CD4-positive, alpha-beta T cell (primary cell): ENCODE measurements at regions not wholly inside any gene's neighbourhood (a gene's known extent, or its start where the extent isn't known, plus 50 kb on each side); places are given as distances from the start of the nearest gene placed in this dataset.
"Not testable (repeated sequence)": the region's sequence is repeated elsewhere in the genome, so short reads cannot be mapped to it uniquely, and the experiment has no call there.

ENCODE experiments used
- ATAC-seq: fragments of 200-7000 bp; cut with Tn5 transposase; one replicate; pipeline ENCODE4 v1.10.0; 2022; ENCODE audit warnings: mild to moderate bottlenecking; ENCODE audit not compliant: poor library complexity
- CTCF ChIA-PET: fragments of 350-600 bp; sonication (Branson Sonifier 250); formaldehyde crosslinking; loops from one replicate; lab custom pipeline; 2021; ENCODE audit warnings: antibody characterized with exemption, inconsistent platforms; lab: Charles Lee
- POLR2A ChIA-PET: fragments of 350-600 bp; sonication (Branson Sonifier 250); formaldehyde crosslinking; loops from one replicate; lab custom pipeline; 2021; ENCODE audit warnings: antibody characterized with exemption, inconsistent platforms; lab: Charles Lee
- DNase-seq, 14 experiments: peaks; one replicate each; pipeline ENCODE4 v3.0.0-alpha.2; 2013 to 2020; ENCODE audit warnings: mixed read lengths in 2 of 14
- H3K27ac ChIP-seq, 2 donors: one replicate each; pipeline versions ENCODE4 v1.5.1 to v1.7.0; 2013; ENCODE audit warnings: low read length in 2 of 2, low read depth in 1 of 2, mild to moderate bottlenecking in 1 of 2
- H3K27me3 ChIP-seq, 2 experiments: 1 replicate in 1 of 2; 2 replicates in 1 of 2; pipeline versions ENCODE4 v1.6.1 to v1.7.0; 2013; ENCODE audit warnings: low read length in 2 of 2, control low read depth in 1 of 2, mild to moderate bottlenecking in 1 of 2, moderate library complexity in 1 of 2; ENCODE audit not compliant: insufficient read depth in 2 of 2, control insufficient read depth in 1 of 2
- H3K36me3 ChIP-seq: one replicate; pipeline ENCODE4 v1.6.1; 2013; ENCODE audit warnings: low read length, control low read depth; ENCODE audit not compliant: insufficient read depth
- H3K4me1 ChIP-seq: one replicate; pipeline ENCODE4 v1.6.1; 2013; ENCODE audit warnings: low read length, control low read depth; ENCODE audit not compliant: insufficient read depth
- H3K4me3 ChIP-seq: one replicate; pipeline ENCODE4 v1.5.1; 2013; ENCODE audit warnings: mild to moderate bottlenecking, low read length, moderate library complexity
- H3K9me3 ChIP-seq, 2 experiments: 1 replicate in 1 of 2; 2 replicates in 1 of 2; pipeline versions ENCODE4 v1.6.1 to v1.7.0; 2013; ENCODE audit warnings: low read length in 2 of 2, mild to moderate bottlenecking in 2 of 2, control low read depth in 1 of 2, moderate library complexity in 1 of 2; ENCODE audit not compliant: control insufficient read depth in 1 of 2, insufficient read depth in 1 of 2
- H3K27ac Mint-ChIP-seq: one replicate; pipeline ENCODE4 v1.8.0; 2020; ENCODE audit warnings: mixed read lengths
- H3K27me3 Mint-ChIP-seq: one replicate; pipeline ENCODE4 v1.8.0; 2021; ENCODE audit warnings: mixed read lengths
- H3K36me3 Mint-ChIP-seq: one replicate; pipeline ENCODE4 v1.8.0; 2021; ENCODE audit warnings: low read depth, mixed read lengths
- H3K4me1 Mint-ChIP-seq: one replicate; pipeline ENCODE4 v1.8.0; 2021; ENCODE audit warnings: low read depth, mixed read lengths
- H3K4me3 Mint-ChIP-seq: one replicate; pipeline ENCODE4 v1.8.0; 2020; ENCODE audit warnings: mild to moderate bottlenecking, mixed read lengths
- H3K9me3 Mint-ChIP-seq: one replicate; pipeline ENCODE4 v1.8.0; 2020; ENCODE audit warnings: mixed read lengths
- intact Hi-C, 2 experiments: fragments of 100-400 bp; cut with DNase I in 1 of 2; cut with micrococcal nuclease in 1 of 2; formaldehyde crosslinking; loops; one replicate each; pipeline versions ENCODE4 v1.15.1 to v1.9.0; 2023 to 2025; cut with DNase I, micrococcal nuclease
- TF ChIP-seq, protein P1 (sequence below): fragments of 200-600 bp; IDR thresholded peaks from one replicate; pipeline ENCODE4 v1.8.0; 2022; ENCODE audit warnings: antibody characterized with exemption, mild to moderate bottlenecking

DNA sequence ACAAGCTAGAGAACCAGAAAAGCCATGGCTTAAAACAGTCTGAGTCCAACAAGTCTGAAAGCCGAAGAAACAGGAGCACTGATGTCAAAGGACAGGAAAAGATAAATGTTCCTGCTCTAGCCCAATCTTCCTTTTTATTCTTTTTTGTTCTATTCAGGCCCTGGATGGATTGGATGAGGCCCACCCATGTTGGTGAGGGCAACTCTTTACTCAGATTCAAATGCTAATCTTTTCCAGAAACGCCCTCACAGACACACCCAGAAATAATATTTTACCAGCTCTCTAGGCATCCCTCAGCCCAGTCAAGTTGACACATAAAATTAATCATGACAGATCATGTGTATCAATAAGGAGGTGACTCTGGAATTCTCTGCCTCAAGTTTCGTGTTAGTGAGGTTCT lies 1002.7 kb downstream of the STPG2 start:
- Histone ChIP-seq H3K36me3 (no peaks in the 10 kb centered on the region), H3K4me3 (no peak overlapping the region), H3K27me3 (no peaks in the 10 kb centered on the region), H3K9me3 (peaks cover 0 to 6% of the 10 kb centered on the region in 2 experiments), H3K4me1 (no peaks in the 10 kb centered on the region), H3K27ac (no peak overlapping the region)
- Mint-ChIP-seq H3K9me3 (peaks cover 6% of the 10 kb centered on the region), H3K27me3 (no peaks in the 10 kb centered on the region), H3K27ac (no peak overlapping the region), H3K4me1 (no peaks in the 10 kb centered on the region), H3K4me3 (no peak overlapping the region), H3K36me3 (no peaks in the 10 kb centered on the region)
- TF ChIP-seq, protein P1, sequence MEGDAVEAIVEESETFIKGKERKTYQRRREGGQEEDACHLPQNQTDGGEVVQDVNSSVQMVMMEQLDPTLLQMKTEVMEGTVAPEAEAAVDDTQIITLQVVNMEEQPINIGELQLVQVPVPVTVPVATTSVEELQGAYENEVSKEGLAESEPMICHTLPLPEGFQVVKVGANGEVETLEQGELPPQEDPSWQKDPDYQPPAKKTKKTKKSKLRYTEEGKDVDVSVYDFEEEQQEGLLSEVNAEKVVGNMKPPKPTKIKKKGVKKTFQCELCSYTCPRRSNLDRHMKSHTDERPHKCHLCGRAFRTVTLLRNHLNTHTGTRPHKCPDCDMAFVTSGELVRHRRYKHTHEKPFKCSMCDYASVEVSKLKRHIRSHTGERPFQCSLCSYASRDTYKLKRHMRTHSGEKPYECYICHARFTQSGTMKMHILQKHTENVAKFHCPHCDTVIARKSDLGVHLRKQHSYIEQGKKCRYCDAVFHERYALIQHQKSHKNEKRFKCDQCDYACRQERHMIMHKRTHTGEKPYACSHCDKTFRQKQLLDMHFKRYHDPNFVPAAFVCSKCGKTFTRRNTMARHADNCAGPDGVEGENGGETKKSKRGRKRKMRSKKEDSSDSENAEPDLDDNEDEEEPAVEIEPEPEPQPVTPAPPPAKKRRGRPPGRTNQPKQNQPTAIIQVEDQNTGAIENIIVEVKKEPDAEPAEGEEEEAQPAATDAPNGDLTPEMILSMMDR: no peak
- intact Hi-C loops: no loop called here
- ChIA-PET POLR2A (no interaction called here), CTCF (no interaction called here)
- DNase-seq: no peak
- no peak for ATAC-seq

DNA sequence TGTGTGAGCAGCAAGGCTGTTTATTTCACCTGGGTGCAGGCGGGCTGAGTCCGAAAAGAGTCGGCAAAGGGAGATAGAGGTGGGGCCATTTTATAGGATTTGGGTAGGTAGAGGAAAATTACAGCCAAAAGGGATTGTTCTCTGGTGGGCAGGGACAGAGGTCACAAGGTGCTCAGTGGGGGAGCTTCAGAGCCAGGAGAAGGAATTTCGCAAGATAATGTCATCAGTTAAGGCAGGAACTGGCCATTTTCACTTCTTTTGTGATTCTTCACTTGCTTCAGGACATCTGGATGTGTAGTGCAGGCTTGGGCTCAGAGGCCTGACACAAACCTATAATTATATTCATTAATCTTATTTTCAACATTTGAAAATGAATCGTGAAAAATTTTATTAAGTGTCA lies 1001.9 kb downstream of the STPG2 start:
- H3K27ac ChIP-seq, CTCF ChIA-PET, H3K9me3 Mint-ChIP-seq, H3K36me3 Mint-ChIP-seq, H3K27me3 Mint-ChIP-seq, H3K4me3 Mint-ChIP-seq, H3K4me3 ChIP-seq, H3K27me3 ChIP-seq, H3K27ac Mint-ChIP-seq, H3K4me1 ChIP-seq, H3K9me3 ChIP-seq, H3K36me3 ChIP-seq, intact Hi-C loops, POLR2A ChIA-PET, ATAC-seq, H3K4me1 Mint-ChIP-seq, DNase-seq: not testable (repeated sequence)

DNA sequence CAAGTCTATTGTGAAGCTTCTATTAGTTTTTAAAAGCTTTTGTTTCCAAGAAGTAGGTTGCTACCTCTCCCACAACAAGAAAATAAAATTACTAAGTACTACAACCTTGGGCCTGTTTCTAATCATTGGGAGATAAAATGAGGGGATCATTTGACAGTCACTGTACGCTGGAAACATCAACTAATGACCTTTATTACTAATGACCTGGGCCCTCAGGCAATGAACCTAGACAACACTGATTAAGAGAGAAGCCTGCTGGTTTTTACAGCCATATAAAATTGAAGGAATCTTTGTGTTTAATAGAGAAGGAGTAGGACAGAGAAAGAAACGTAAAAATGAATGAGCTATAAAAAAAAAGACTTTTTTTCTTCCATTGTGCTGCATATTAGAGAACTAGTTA lies 1000.9 kb downstream of the STPG2 start:
- peaks cover 4% of the 10 kb centered on the region for H3K9me3 Mint-ChIP-seq
- Histone ChIP-seq H3K4me1 (no peaks in the 10 kb centered on the region), H3K27ac (no peak overlapping the region), H3K27me3 (no peaks in the 10 kb centered on the region), H3K36me3 (no peaks in the 10 kb centered on the region), H3K4me3 (no peak overlapping the region), H3K9me3 (peaks cover 0 to 6% of the 10 kb centered on the region in 2 experiments)
- intact Hi-C loops: no loop called here
- TF ChIP-seq, protein P1: no peak
- ChIA-PET POLR2A (no interaction called here), CTCF (no interaction called here)
- no peaks in the 10 kb centered on the region for H3K27me3 Mint-ChIP-seq
- H3K4me3 Mint-ChIP-seq: no peak overlapping the region
- no peaks in the 10 kb centered on the region for H3K4me1 Mint-ChIP-seq
- no peak for DNase-seq
- no peak overlapping the region for H3K27ac Mint-ChIP-seq
- no peaks in the 10 kb centered on the region for H3K36me3 Mint-ChIP-seq
- no peak for ATAC-seq

DNA sequence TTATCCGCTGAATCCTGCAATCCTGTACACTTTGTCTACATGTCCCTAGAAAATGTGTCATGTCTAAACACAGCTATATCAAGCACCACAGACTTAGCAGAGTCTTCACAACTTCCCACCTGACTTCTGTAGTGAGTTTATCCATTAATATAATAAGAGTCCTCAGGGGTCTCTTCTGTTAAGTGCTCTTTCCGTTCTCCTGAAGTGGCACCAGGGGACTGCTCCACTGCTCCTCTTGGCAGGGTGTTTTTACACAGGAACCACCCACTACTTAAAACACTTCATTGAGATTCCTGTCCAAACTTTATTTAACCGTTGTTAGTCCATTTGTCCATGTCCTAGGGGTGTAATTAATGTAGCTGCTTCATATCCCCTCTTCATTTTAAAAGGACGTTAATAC lies 1000.4 kb downstream of the STPG2 start:
- ATAC-seq: no peak
- TF ChIP-seq, protein P1: no peak
- H3K4me1 Mint-ChIP-seq: no peaks in the 10 kb centered on the region

More for the DNA sequence above, 1000.4 kb downstream of the STPG2 start:
- Histone ChIP-seq H3K9me3 (peaks cover 0 to 4% of the 10 kb centered on the region in 2 experiments), H3K4me1 (no peaks in the 10 kb centered on the region), H3K36me3 (no peaks in the 10 kb centered on the region), H3K27me3 (no peaks in the 10 kb centered on the region), H3K4me3 (no peak overlapping the region), H3K27ac (no peak overlapping the region)
- CTCF ChIA-PET: no interaction called here
- no peaks in the 10 kb centered on the region for H3K36me3 Mint-ChIP-seq
- intact Hi-C loops: no loop called here
- no peak overlapping the region for H3K4me3 Mint-ChIP-seq
- peaks cover 4% of the 10 kb centered on the region for H3K9me3 Mint-ChIP-seq
- POLR2A ChIA-PET: no interaction called here
- no peak for DNase-seq
- H3K27ac Mint-ChIP-seq: no peak overlapping the region
- H3K27me3 Mint-ChIP-seq: no peaks in the 10 kb centered on the region
